Keratinocyte (primary cell): ENCODE measurements at regions not wholly inside any gene's neighbourhood (a gene's known extent, or its start where the extent isn't known, plus 50 kb on each side); places are given as distances from the start of the nearest gene placed in this dataset.

ENCODE experiments used
- CTCF ChIP-seq, 3 experiments: IDR thresholded peaks in 1 of 3; conservative IDR thresholded peaks in 1 of 3; optimal IDR thresholded peaks in 1 of 3; 2 replicates in 2 of 3; 3 replicates in 1 of 3; pipeline versions ENCODE3 to v1.5.1; 2011; ENCODE audit warnings: low read length in 3 of 3, mild to moderate bottlenecking in 3 of 3, moderate library complexity in 2 of 3, control low read depth in 1 of 3, inconsistent platforms in 1 of 3; ENCODE audit not compliant: insufficient read depth in 2 of 3; ENCODE audit errors: extremely low read depth in 1 of 3
- EZH2 ChIP-seq: IDR thresholded peaks from one replicate; pipeline ENCODE4 v1.6.1; 2012; ENCODE audit warnings: inconsistent platforms, mild to moderate bottlenecking, low read length, moderate library complexity

DNA sequence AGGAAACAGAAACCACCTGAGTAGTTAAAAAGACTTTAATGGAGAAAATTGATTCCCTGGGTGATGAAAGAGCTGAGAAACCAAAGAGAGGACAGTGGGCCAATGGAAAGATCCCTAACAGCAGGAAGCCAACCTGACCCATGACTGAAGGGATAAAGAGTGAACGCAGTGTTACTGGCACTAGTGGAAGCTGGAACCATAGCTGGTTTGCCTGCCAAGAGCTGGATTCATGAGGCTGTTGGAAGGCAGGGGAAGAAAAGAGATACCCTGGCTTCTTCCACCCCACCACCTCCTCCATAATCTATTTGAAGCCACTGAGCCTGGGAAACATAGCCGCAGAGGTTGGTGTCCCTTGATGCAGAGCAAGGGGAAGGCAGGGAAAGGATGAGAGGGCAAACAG is 125.5 kb upstream of the PRKD1 start:
- no peak for TF ChIP-seq CTCF (optimal IDR thresholded peaks at IDR 0.05 in 1 of 3, IDR thresholded peaks at IDR 0.05 in 1 of 3, conservative IDR thresholded peaks at IDR 0.05 in 1 of 3; ENCODE audit: extremely low read depth in 1 of 3, insufficient read depth in 2 of 3, low read length in 3 of 3)
- no peak for TF ChIP-seq EZH2
